Ovary (tissue), 3 donors: ENCODE measurements at regions not wholly inside any gene's neighbourhood (a gene's known extent, or its start where the extent isn't known, plus 50 kb on each side); places are given as distances from the start of the nearest gene placed in this dataset.

ENCODE experiments used
- EP300 ChIP-seq: sonication (generic); formaldehyde crosslinking; IDR thresholded peaks from one replicate; pipeline ENCODE4 v1.6.1; 2017; ENCODE audit warnings: antibody characterized with exemption
- POLR2A ChIP-seq: fragments of 450-650 bp; IDR thresholded peaks from one replicate; pipeline ENCODE4 v1.6.1; 2017; ENCODE audit warnings: antibody characterized with exemption, mild to moderate bottlenecking, moderate library complexity
- TF ChIP-seq, protein P1 (sequence below), 3 donors: fragments of 450-650 bp in 2 of 3; fragments of 200-600 bp in 1 of 3; IDR thresholded peaks; one replicate each; pipeline versions ENCODE4 v1.5.1 to v1.8.0; 2016 to 2022; ENCODE audit warnings: antibody characterized with exemption in 3 of 3, mild to moderate bottlenecking in 1 of 3
- donor health status: DM: no; HTN: no; CAD: no.

DNA sequence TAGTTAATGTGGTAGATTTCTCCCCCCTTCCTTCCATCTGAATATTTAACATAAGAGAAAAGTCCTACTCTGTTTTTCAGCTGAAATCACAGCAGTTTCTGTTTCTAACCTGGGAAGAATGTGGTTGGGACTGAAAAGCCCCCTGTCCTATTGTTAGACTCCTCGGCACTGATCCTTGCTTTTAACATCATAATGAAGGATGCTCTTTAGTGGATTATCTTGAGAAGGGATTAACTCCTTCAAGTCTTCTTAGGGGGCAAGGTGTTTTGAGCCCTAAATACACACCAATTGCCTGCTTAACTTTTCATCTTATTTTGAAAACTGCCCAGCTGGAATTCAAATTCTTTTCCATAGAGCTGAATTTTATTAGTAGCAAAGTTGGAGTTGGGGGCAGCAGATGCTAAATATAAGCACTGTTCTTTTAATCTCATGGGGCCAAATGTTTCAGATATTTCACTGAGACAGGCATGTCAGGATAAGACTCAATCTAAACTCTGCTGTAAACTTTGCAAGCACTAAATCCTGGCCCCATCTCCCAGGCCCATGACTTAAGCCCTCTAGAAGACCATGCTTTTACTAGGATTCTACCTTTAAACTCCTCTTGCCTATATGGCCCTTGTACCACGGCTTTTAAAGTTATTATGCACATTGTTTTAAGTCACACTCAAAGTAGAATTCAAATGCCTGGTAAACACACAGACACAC lies 243.2 kb upstream of the NR2F2 start:
- TF ChIP-seq, protein P1, sequence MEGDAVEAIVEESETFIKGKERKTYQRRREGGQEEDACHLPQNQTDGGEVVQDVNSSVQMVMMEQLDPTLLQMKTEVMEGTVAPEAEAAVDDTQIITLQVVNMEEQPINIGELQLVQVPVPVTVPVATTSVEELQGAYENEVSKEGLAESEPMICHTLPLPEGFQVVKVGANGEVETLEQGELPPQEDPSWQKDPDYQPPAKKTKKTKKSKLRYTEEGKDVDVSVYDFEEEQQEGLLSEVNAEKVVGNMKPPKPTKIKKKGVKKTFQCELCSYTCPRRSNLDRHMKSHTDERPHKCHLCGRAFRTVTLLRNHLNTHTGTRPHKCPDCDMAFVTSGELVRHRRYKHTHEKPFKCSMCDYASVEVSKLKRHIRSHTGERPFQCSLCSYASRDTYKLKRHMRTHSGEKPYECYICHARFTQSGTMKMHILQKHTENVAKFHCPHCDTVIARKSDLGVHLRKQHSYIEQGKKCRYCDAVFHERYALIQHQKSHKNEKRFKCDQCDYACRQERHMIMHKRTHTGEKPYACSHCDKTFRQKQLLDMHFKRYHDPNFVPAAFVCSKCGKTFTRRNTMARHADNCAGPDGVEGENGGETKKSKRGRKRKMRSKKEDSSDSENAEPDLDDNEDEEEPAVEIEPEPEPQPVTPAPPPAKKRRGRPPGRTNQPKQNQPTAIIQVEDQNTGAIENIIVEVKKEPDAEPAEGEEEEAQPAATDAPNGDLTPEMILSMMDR (IDR thresholded peaks at IDR 0.05) = no peak
- no peak for TF ChIP-seq POLR2A
- no peak for TF ChIP-seq EP300
